ENCODE measurements at regions not wholly inside any gene's neighbourhood (a gene's known extent, or its start where the extent isn't known, plus 50 kb on each side); places are given as distances from the start of the nearest gene placed in this dataset.
"Not testable (repeated sequence)": the region's sequence is repeated elsewhere in the genome, so short reads cannot be mapped to it uniquely, and the experiment has no call there.

GRCh38 chr6:51467231-51467952 lies 620.0 kb downstream of the PKHD1 start:
- in situ Hi-C loops (cut with HindIII; ENCODE audit: low pct_ligation_motif_present, low pct_unique_long_range_greater_than_20kb, low sequenced_read_pairs) = no loop called here
- no peak for DNase-seq

GRCh38 chr6:51468704-51469103 lies 618.7 kb downstream of the PKHD1 start:
- no peak for DNase-seq
- in situ Hi-C loops (cut with HindIII; ENCODE audit: low pct_ligation_motif_present, low pct_unique_long_range_greater_than_20kb, low sequenced_read_pairs) = no loop called here

- no peak for DNase-seq
- in situ Hi-C loops (cut with HindIII; ENCODE audit: low pct_ligation_motif_present, low pct_unique_long_range_greater_than_20kb, low sequenced_read_pairs) = no loop called here
These were observed 614.5 kb downstream of the PKHD1 start for GRCh38 chr6:51472745-51473487.

GRCh38 chr6:51474022-51474975 lies 613.1 kb downstream of the PKHD1 start:
- no peak for DNase-seq
- in situ Hi-C loops (cut with HindIII; ENCODE audit: low pct_ligation_motif_present, low pct_unique_long_range_greater_than_20kb, low sequenced_read_pairs) = no loop called here

- no peak for DNase-seq
These were observed 609.6 kb downstream of the PKHD1 start for GRCh38 chr6:51477711-51478311.

GRCh38 chr6:51479296-51479695 lies 608.1 kb downstream of the PKHD1 start:
- in situ Hi-C loops (cut with HindIII; ENCODE audit: low pct_ligation_motif_present, low pct_unique_long_range_greater_than_20kb, low sequenced_read_pairs) = no loop called here

More at GRCh38 chr6:51477711-51478311, 609.6 kb downstream of the PKHD1 start:
- in situ Hi-C loops (cut with HindIII; ENCODE audit: low pct_ligation_motif_present, low pct_unique_long_range_greater_than_20kb, low sequenced_read_pairs) = no loop called here

GRCh38 chr6:51480040-51480439 lies 607.4 kb downstream of the PKHD1 start:
- in situ Hi-C loops (cut with HindIII; ENCODE audit: low pct_ligation_motif_present, low pct_unique_long_range_greater_than_20kb, low sequenced_read_pairs) = no loop called here
- no peak for DNase-seq

More at GRCh38 chr6:51479296-51479695, 608.1 kb downstream of the PKHD1 start:
- DNase-seq = no peak

- in situ Hi-C loops (cut with HindIII; ENCODE audit: low pct_ligation_motif_present, low pct_unique_long_range_greater_than_20kb, low sequenced_read_pairs) = not testable (repeated sequence)
These were observed 601.5 kb downstream of the PKHD1 start for GRCh38 chr6:51485869-51486268.

GRCh38 chr6:51487937-51488336 lies 599.5 kb downstream of the PKHD1 start:
- no peak for DNase-seq
- in situ Hi-C loops (cut with HindIII; ENCODE audit: low pct_ligation_motif_present, low pct_unique_long_range_greater_than_20kb, low sequenced_read_pairs) = no loop called here

More at GRCh38 chr6:51485869-51486268, 601.5 kb downstream of the PKHD1 start:
- DNase-seq = not testable (repeated sequence)

GRCh38 chr6:51489133-51489532 lies 598.3 kb downstream of the PKHD1 start:
- DNase-seq = no peak
- in situ Hi-C loops (cut with HindIII; ENCODE audit: low pct_ligation_motif_present, low pct_unique_long_range_greater_than_20kb, low sequenced_read_pairs) = no loop called here

- in situ Hi-C loops (cut with HindIII; ENCODE audit: low pct_ligation_motif_present, low pct_unique_long_range_greater_than_20kb, low sequenced_read_pairs) = no loop called here
- DNase-seq = no peak
These were observed 597.3 kb downstream of the PKHD1 start for GRCh38 chr6:51490101-51490500.

GRCh38 chr6:51494342-51494741 lies 593.1 kb downstream of the PKHD1 start:
- in situ Hi-C loops (cut with HindIII; ENCODE audit: low pct_ligation_motif_present, low pct_unique_long_range_greater_than_20kb, low sequenced_read_pairs) = no loop called here
- DNase-seq = no peak

- no peak for DNase-seq
- in situ Hi-C loops (cut with HindIII; ENCODE audit: low pct_ligation_motif_present, low pct_unique_long_range_greater_than_20kb, low sequenced_read_pairs) = no loop called here
These were observed 592.3 kb downstream of the PKHD1 start for GRCh38 chr6:51495096-51495495.

GRCh38 chr6:51495610-51496396 lies 591.6 kb downstream of the PKHD1 start:
- in situ Hi-C loops (cut with HindIII; ENCODE audit: low pct_ligation_motif_present, low pct_unique_long_range_greater_than_20kb, low sequenced_read_pairs) = no loop called here
- no peak for DNase-seq

- DNase-seq = no peak
- in situ Hi-C loops (cut with HindIII; ENCODE audit: low pct_ligation_motif_present, low pct_unique_long_range_greater_than_20kb, low sequenced_read_pairs) = no loop called here
These were observed 584.4 kb downstream of the PKHD1 start for GRCh38 chr6:51502996-51503395.

- no peak for DNase-seq
- in situ Hi-C loops (cut with HindIII; ENCODE audit: low pct_ligation_motif_present, low pct_unique_long_range_greater_than_20kb, low sequenced_read_pairs) = no loop called here
These were observed 582.0 kb downstream of the PKHD1 start for GRCh38 chr6:51505434-51505833.

- no peak for DNase-seq
- in situ Hi-C loops (cut with HindIII; ENCODE audit: low pct_ligation_motif_present, low pct_unique_long_range_greater_than_20kb, low sequenced_read_pairs) = no loop called here
These were observed 577.8 kb downstream of the PKHD1 start for GRCh38 chr6:51509597-51509996.

- no peak for DNase-seq
- in situ Hi-C loops (cut with HindIII; ENCODE audit: low pct_ligation_motif_present, low pct_unique_long_range_greater_than_20kb, low sequenced_read_pairs) = no loop called here
These were observed 576.3 kb downstream of the PKHD1 start for GRCh38 chr6:51511081-51511480.

Data from ACHN (cell line).